CD8-positive, alpha-beta memory T cell (primary cell): ENCODE measurements at regions not wholly inside any gene's neighbourhood (a gene's known extent, or its start where the extent isn't known, plus 50 kb on each side); places are given as distances from the start of the nearest gene placed in this dataset.

Experiments
- CTCF ChIA-PET: fragments of 350-600 bp; sonication (Branson Sonifier 250); formaldehyde crosslinking; loops from one replicate; lab custom pipeline; 2021; ENCODE audit warnings: antibody characterized with exemption; lab: Charles Lee
- POLR2A ChIA-PET: fragments of 350-600 bp; sonication (Branson Sonifier 250); formaldehyde crosslinking; loops from one replicate; lab custom pipeline; 2021; ENCODE audit warnings: antibody characterized with exemption; lab: Charles Lee
- DNase-seq, 5 donors: peaks; one replicate each; pipeline versions ENCODE4 v3.0.0 to v3.0.0-alpha.2; 2020 to 2022; ENCODE audit warnings: mixed read lengths in 1 of 5
- H3K27ac ChIP-seq: one replicate; pipeline ENCODE4 v1.7.0; 2013; ENCODE audit warnings: low read depth, mild to moderate bottlenecking, low read length, moderate library complexity
- H3K27me3 ChIP-seq: 2 replicates; pipeline ENCODE4 v1.7.0; 2013; ENCODE audit warnings: low read length, mild to moderate bottlenecking; ENCODE audit not compliant: insufficient read depth, poor library complexity, severe bottlenecking
- H3K36me3 ChIP-seq: 2 replicates; pipeline ENCODE4 v1.7.0; 2013; ENCODE audit warnings: mild to moderate bottlenecking, low read length, moderate library complexity; ENCODE audit not compliant: insufficient read depth
- H3K4me1 ChIP-seq: 2 replicates; pipeline ENCODE4 v1.7.0; 2013; ENCODE audit warnings: mild to moderate bottlenecking, low read length, moderate library complexity; ENCODE audit not compliant: insufficient read depth
- H3K4me3 ChIP-seq: 2 replicates; pipeline ENCODE4 v1.7.0; 2013; ENCODE audit warnings: mild to moderate bottlenecking, low read length
- H3K9me3 ChIP-seq: 2 replicates; pipeline ENCODE4 v1.7.0; 2013; ENCODE audit warnings: mild to moderate bottlenecking, low read length
- H3K27ac Mint-ChIP-seq, 8 donors: one replicate each; pipeline ENCODE4 v1.8.0; 2020 to 2021; ENCODE audit warnings: mixed read lengths in 8 of 8, mild to moderate bottlenecking in 6 of 8, inconsistent platforms in 3 of 8, moderate library complexity in 3 of 8
- H3K27me3 Mint-ChIP-seq, 2 donors: one replicate each; pipeline ENCODE4 v1.8.0; 2020 to 2021; ENCODE audit warnings: mixed read lengths in 2 of 2, mild to moderate bottlenecking in 1 of 2, moderate library complexity in 1 of 2
- H3K36me3 Mint-ChIP-seq, 3 donors: one replicate each; pipeline ENCODE4 v1.8.0; 2020 to 2021; ENCODE audit warnings: mixed read lengths in 3 of 3, inconsistent platforms in 1 of 3, mild to moderate bottlenecking in 1 of 3
- H3K4me1 Mint-ChIP-seq, 3 donors: one replicate each; pipeline ENCODE4 v1.8.0; 2020 to 2021; ENCODE audit warnings: mixed read lengths in 3 of 3, inconsistent platforms in 1 of 3, mild to moderate bottlenecking in 1 of 3
- H3K4me3 Mint-ChIP-seq, 7 donors: one replicate each; pipeline ENCODE4 v1.8.0; 2020 to 2021; ENCODE audit warnings: mixed read lengths in 7 of 7, mild to moderate bottlenecking in 6 of 7, moderate library complexity in 4 of 7, inconsistent platforms in 2 of 7
- H3K9me3 Mint-ChIP-seq, 5 donors: one replicate each; pipeline ENCODE4 v1.8.0; 2020 to 2022; ENCODE audit warnings: mixed read lengths in 5 of 5, mild to moderate bottlenecking in 3 of 5, moderate library complexity in 2 of 5, inconsistent platforms in 1 of 5

DNA sequence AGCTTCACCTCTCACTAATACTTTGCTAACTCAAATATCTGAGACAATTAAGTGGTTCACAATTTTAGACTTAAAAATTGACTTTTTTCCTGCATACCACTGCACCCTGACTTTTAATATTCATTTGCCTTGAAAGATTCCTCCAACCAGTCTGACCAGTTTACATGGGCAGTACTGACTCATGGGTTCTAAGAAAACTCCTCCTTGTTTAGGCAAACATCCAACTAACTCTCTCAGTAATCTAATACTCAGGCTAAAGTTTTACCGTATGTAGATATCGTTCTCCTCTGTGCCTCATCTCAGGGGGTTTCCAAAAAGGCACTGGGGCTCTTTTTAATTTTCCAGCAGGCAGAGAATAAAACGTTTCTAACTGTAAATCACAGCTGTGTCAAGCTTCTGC, 422.8 kb downstream of the KDM5D start:
- ChIA-PET CTCF (no interaction called here), POLR2A (no interaction called here)
- no peak overlapping the region for H3K27ac ChIP-seq

GRCh38 chrY:19319135-19319534, 425.4 kb downstream of the KDM5D start:
- Mint-ChIP-seq H3K27ac (no peak overlapping the region), H3K4me3 (no peak overlapping the region), H3K36me3 (no peaks in the 10 kb centered on the region), H3K9me3 (peaks cover 0 to 15% (median 0%) of the 10 kb centered on the region in 5 donors), H3K27me3 (no peaks in the 10 kb centered on the region), H3K4me1 (no peaks in the 10 kb centered on the region)
- DNase-seq: no peak
- Histone ChIP-seq H3K27me3 (no peaks in the 10 kb centered on the region), H3K36me3 (no peaks in the 10 kb centered on the region), H3K4me3 (no peak overlapping the region), H3K27ac (no peak overlapping the region), H3K4me1 (no peaks in the 10 kb centered on the region), H3K9me3 (no peaks in the 10 kb centered on the region)
- CTCF ChIA-PET: no interaction called here
- POLR2A ChIA-PET: no interaction called here

More for the DNA sequence above, 422.8 kb downstream of the KDM5D start:
- Histone ChIP-seq H3K27me3 (no peaks in the 10 kb centered on the region), H3K4me3 (no peak overlapping the region), H3K9me3 (no peaks in the 10 kb centered on the region), H3K4me1 (no peaks in the 10 kb centered on the region), H3K36me3 (no peaks in the 10 kb centered on the region)
- H3K4me3 Mint-ChIP-seq: no peak overlapping the region
- peaks cover 0 to 15% (median 0%) of the 10 kb centered on the region in 5 donors for H3K9me3 Mint-ChIP-seq
- no peaks in the 10 kb centered on the region for H3K27me3 Mint-ChIP-seq
- H3K27ac Mint-ChIP-seq: no peak overlapping the region
- no peaks in the 10 kb centered on the region for H3K36me3 Mint-ChIP-seq
- H3K4me1 Mint-ChIP-seq: no peaks in the 10 kb centered on the region
- DNase-seq: no peak

- Histone ChIP-seq H3K9me3 (no peaks in the 10 kb centered on the region), H3K4me3 (no peak overlapping the region), H3K36me3 (no peaks in the 10 kb centered on the region), H3K27ac (no peak overlapping the region), H3K27me3 (no peaks in the 10 kb centered on the region), H3K4me1 (no peaks in the 10 kb centered on the region)
- ChIA-PET POLR2A (no interaction called here), CTCF (no interaction called here)
- Mint-ChIP-seq H3K27ac (no peak overlapping the region), H3K4me1 (no peaks in the 10 kb centered on the region), H3K36me3 (no peaks in the 10 kb centered on the region), H3K4me3 (no peak overlapping the region), H3K27me3 (no peaks in the 10 kb centered on the region), H3K9me3 (peaks cover 0 to 15% (median 0%) of the 10 kb centered on the region in 5 donors)
- DNase-seq: no peak
Measured at GRCh38 chrY:19317271-19317987, 427.1 kb downstream of the KDM5D start.

GRCh38 chrY:19307627-19308026, 436.9 kb downstream of the KDM5D start:
- CTCF ChIA-PET: no interaction called here
- Mint-ChIP-seq H3K27ac (no peak overlapping the region), H3K36me3 (no peaks in the 10 kb centered on the region), H3K4me1 (no peaks in the 10 kb centered on the region), H3K27me3 (no peaks in the 10 kb centered on the region), H3K4me3 (no peak overlapping the region), H3K9me3 (no peaks in the 10 kb centered on the region)
- H3K36me3 ChIP-seq: no peaks in the 10 kb centered on the region
- H3K27me3 ChIP-seq: no peaks in the 10 kb centered on the region
- H3K9me3 ChIP-seq: no peaks in the 10 kb centered on the region
- no peak overlapping the region for H3K4me3 ChIP-seq
- POLR2A ChIA-PET: no interaction called here
- no peak for DNase-seq
- H3K27ac ChIP-seq: no peak overlapping the region
- H3K4me1 ChIP-seq: no peaks in the 10 kb centered on the region

DNA sequence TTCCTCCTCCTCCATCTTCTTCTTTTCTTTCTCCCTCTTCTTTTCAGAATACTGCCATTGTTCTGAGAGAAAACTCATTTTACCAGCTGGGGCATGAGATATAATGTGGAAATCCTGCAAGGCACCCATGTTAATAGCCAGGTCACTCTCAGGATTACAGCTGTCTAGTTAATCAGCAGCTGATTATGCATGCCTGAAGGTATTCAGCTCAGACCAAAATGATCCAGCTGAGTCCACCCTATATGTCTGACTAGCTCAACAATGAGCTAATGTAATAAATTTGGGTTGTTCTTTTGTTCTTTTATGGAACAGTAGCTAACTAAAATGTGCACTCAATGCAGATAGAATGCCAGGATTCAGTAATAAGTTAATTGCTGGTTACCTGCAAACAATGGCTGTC, 441.4 kb downstream of the KDM5D start:
- H3K36me3 ChIP-seq: no peaks in the 10 kb centered on the region
- H3K4me1 ChIP-seq: no peaks in the 10 kb centered on the region
- DNase-seq: no peak
- no peak overlapping the region for H3K27ac ChIP-seq
- H3K9me3 Mint-ChIP-seq: no peaks in the 10 kb centered on the region
- no peak overlapping the region for H3K4me3 ChIP-seq
- ChIA-PET CTCF (no interaction called here), POLR2A (no interaction called here)
- no peaks in the 10 kb centered on the region for H3K27me3 Mint-ChIP-seq
- no peaks in the 10 kb centered on the region for H3K27me3 ChIP-seq
- H3K27ac Mint-ChIP-seq: no peak overlapping the region
- no peaks in the 10 kb centered on the region for H3K4me1 Mint-ChIP-seq
- H3K9me3 ChIP-seq: no peaks in the 10 kb centered on the region
- no peaks in the 10 kb centered on the region for H3K36me3 Mint-ChIP-seq
- H3K4me3 Mint-ChIP-seq: no peak overlapping the region

- Histone ChIP-seq H3K27me3 (no peaks in the 10 kb centered on the region), H3K4me3 (no peak overlapping the region), H3K36me3 (no peaks in the 10 kb centered on the region), H3K9me3 (no peaks in the 10 kb centered on the region), H3K27ac (no peak overlapping the region), H3K4me1 (no peaks in the 10 kb centered on the region)
- H3K27ac Mint-ChIP-seq: no peak overlapping the region
- H3K4me1 Mint-ChIP-seq: no peaks in the 10 kb centered on the region
- CTCF ChIA-PET: no interaction called here
- H3K36me3 Mint-ChIP-seq: no peaks in the 10 kb centered on the region
- H3K9me3 Mint-ChIP-seq: no peaks in the 10 kb centered on the region
- no peak overlapping the region for H3K4me3 Mint-ChIP-seq
- DNase-seq: no peak
- no peaks in the 10 kb centered on the region for H3K27me3 Mint-ChIP-seq
- POLR2A ChIA-PET: no interaction called here
Measured at GRCh38 chrY:19290925-19291324, 453.6 kb downstream of the KDM5D start.

GRCh38 chrY:19274076-19274475, 470.4 kb downstream of the KDM5D start:
- Mint-ChIP-seq H3K9me3 (no peaks in the 10 kb centered on the region), H3K4me1 (no peaks in the 10 kb centered on the region), H3K4me3 (no peak overlapping the region), H3K27me3 (no peaks in the 10 kb centered on the region), H3K36me3 (no peaks in the 10 kb centered on the region), H3K27ac (no peak overlapping the region)
- Histone ChIP-seq H3K27ac (no peak overlapping the region), H3K27me3 (no peaks in the 10 kb centered on the region), H3K4me1 (no peaks in the 10 kb centered on the region), H3K36me3 (no peaks in the 10 kb centered on the region), H3K4me3 (no peak overlapping the region), H3K9me3 (no peaks in the 10 kb centered on the region)
- ChIA-PET POLR2A (no interaction called here), CTCF (no interaction called here)
- DNase-seq: no peak

GRCh38 chrY:19268331-19268730, 476.2 kb downstream of the KDM5D start:
- Mint-ChIP-seq H3K4me1 (no peaks in the 10 kb centered on the region), H3K9me3 (no peaks in the 10 kb centered on the region), H3K27me3 (no peaks in the 10 kb centered on the region), H3K27ac (no peak overlapping the region), H3K36me3 (no peaks in the 10 kb centered on the region), H3K4me3 (no peak overlapping the region)
- Histone ChIP-seq H3K27me3 (no peaks in the 10 kb centered on the region), H3K9me3 (no peaks in the 10 kb centered on the region), H3K4me1 (no peaks in the 10 kb centered on the region), H3K27ac (no peak overlapping the region), H3K36me3 (no peaks in the 10 kb centered on the region), H3K4me3 (no peak overlapping the region)
- ChIA-PET POLR2A (no interaction called here), CTCF (no interaction called here)
- DNase-seq: no peak
